ENCODE measurements at regions not wholly inside any gene's neighbourhood (a gene's known extent, or its start where the extent isn't known, plus 50 kb on each side); places are given as distances from the start of the nearest gene placed in this dataset.

DNA sequence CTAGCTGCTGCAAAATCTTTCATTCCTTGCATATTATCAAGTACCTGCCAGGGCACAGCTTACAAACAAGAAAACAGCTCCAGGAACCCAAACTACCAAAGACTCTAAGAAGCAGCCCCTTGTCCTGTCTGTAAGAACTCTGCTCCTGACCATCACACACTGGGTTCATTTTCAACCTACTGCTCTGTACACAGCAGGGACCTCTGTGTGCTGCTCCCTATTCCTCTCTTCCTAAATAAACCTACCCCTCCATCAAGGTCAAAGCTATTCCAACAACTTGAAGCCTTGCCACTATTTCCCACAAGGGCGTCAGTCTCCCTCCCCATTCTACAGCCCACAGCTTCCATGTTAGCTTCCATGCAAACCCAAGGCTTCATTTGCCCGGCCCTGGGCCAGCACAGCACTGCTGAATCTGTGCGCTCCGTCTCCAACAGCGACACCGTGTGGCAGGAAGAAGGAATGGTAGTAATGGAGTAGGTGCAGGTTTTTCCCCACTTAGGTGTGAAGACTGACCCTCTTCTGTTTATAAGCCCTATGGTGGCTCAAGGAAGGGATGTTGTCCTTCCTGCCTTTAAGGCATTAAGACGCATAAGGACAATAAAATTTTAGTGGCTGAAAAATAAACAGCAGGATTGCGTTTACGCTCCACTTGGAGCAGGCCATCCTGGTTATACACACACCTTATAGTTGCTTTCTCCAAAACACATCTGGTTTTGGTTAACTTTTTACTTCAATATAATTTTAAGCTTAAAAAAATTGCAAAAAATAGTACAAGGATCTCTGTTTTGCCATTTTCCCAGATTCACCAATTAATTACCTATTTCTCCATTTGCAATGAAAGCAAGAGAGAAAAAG is 115.2 kb upstream of the NXT1 start:
- peak; percentile 54 to 78 (median 69) for TF ChIP-seq CTCF (IDR thresholded peaks at IDR 0.05)
- TF ChIP-seq POLR2A (IDR thresholded peaks at IDR 0.05): no peak

All from right lobe of liver (tissue), 4 donors.